Smooth muscle cell (in vitro differentiated cells): ENCODE measurements at regions not wholly inside any gene's neighbourhood (a gene's known extent, or its start where the extent isn't known, plus 50 kb on each side); places are given as distances from the start of the nearest gene placed in this dataset.

Source experiments
- DNase-seq: peaks from one replicate; lab custom pipeline; 2025; ENCODE audit not compliant: unreplicated experiment; lab: John Stamatoyannopoulos, UW
- H2AFZ ChIP-seq: fragments of 200-600 bp; sonication (generic); 2 replicates; pipeline ENCODE4 v1.6.0; 2016; ENCODE audit warnings: antibody characterized with exemption, low read depth, mild to moderate bottlenecking
- H3F3A ChIP-seq: fragments of 200-600 bp; sonication (generic); 2 replicates; pipeline ENCODE4 v1.6.0; 2017; ENCODE audit warnings: antibody characterized with exemption, low read depth
- H3K27ac ChIP-seq: fragments of 200-600 bp; sonication (generic); 2 replicates; pipeline ENCODE4 v1.5.1; 2016; ENCODE audit warnings: low read depth, mild to moderate bottlenecking
- H3K27me3 ChIP-seq: fragments of 200-600 bp; sonication (generic); 2 replicates; pipeline ENCODE4 v1.6.1; 2016; ENCODE audit warnings: low read depth, mild to moderate bottlenecking
- H3K36me3 ChIP-seq: fragments of 200-600 bp; sonication (generic); 2 replicates; pipeline ENCODE4 v1.5.1; 2016; ENCODE audit warnings: low read depth
- H3K4me1 ChIP-seq: fragments of 200-600 bp; sonication (generic); 2 replicates; pipeline ENCODE4 v1.5.1; 2016; ENCODE audit warnings: low read depth
- H3K4me2 ChIP-seq: fragments of 200-600 bp; sonication (generic); 2 replicates; pipeline ENCODE4 v1.6.0; 2016; ENCODE audit warnings: mild to moderate bottlenecking
- H3K4me3 ChIP-seq: fragments of 200-600 bp; sonication (generic); 2 replicates; pipeline ENCODE4 v1.5.1; 2016; ENCODE audit warnings: mild to moderate bottlenecking
- H3K79me2 ChIP-seq: fragments of 200-600 bp; sonication (generic); 2 replicates; pipeline ENCODE4 v1.6.0; 2016; ENCODE audit warnings: low read depth, mild to moderate bottlenecking
- H3K9ac ChIP-seq: fragments of 200-600 bp; sonication (generic); 2 replicates; pipeline ENCODE4 v1.6.0; 2016; ENCODE audit warnings: low read depth
- H3K9me3 ChIP-seq: fragments of 200-600 bp; sonication (generic); replicated peaks from 2 replicates; pipeline ENCODE4 v1.5.1; 2016; ENCODE audit warnings: low read depth
- H4K20me1 ChIP-seq: fragments of 200-600 bp; sonication (generic); 2 replicates; pipeline ENCODE4 v1.6.0; 2016; ENCODE audit warnings: low read depth
- CTCF ChIP-seq: fragments of 200-600 bp; sonication (generic); IDR thresholded peaks from 2 replicates; pipeline ENCODE4 v1.5.1; 2017; ENCODE audit warnings: borderline replicate concordance, mild to moderate bottlenecking, antibody characterized with exemption; ENCODE audit not compliant: insufficient read depth, poor library complexity, severe bottlenecking
- whole genome bisulfite sequencing: methylation state at CpG from one replicate; pipeline ENCODE4 v1.1.7; 2016; ENCODE audit warnings: low lambda C conversion rate; 5-methylcytosine and 5-hydroxymethylcytosine counted together

- Histone ChIP-seq H4K20me1 (no peaks in the 10 kb centered on the region), H3K79me2 (no peaks in the 10 kb centered on the region), H3K9ac (no peak overlapping the region), H3K9me3 (no peaks in the 10 kb centered on the region), H3K4me1 (no peaks in the 10 kb centered on the region), H3F3A (peaks cover 4% of the 10 kb centered on the region), H2AFZ (no peak overlapping the region), H3K27ac (no peak overlapping the region), H3K4me2 (no peak overlapping the region), H3K36me3 (no peaks in the 10 kb centered on the region), H3K27me3 (no peaks in the 10 kb centered on the region), H3K4me3 (no peak overlapping the region)
- 76% methylated on average over 5 of the region's 5 CpGs for WGBS
- no peak for DNase-seq
- no peak for TF ChIP-seq CTCF
Measured at GRCh38 chr10:29372920-29373319, 84.0 kb downstream of the LYZL1 start.

- no peaks in the 10 kb centered on the region for H3K27me3 ChIP-seq
- H3K9me3 ChIP-seq: no peaks in the 10 kb centered on the region
- 98% methylated on average over 7 of the region's 7 CpGs for WGBS
- H3K79me2 ChIP-seq: no peaks in the 10 kb centered on the region
- no peak overlapping the region for H3K27ac ChIP-seq
- no peaks in the 10 kb centered on the region for H3K4me1 ChIP-seq
- peaks cover 4% of the 10 kb centered on the region for H3F3A ChIP-seq
- no peak overlapping the region for H3K4me3 ChIP-seq
- no peak for TF ChIP-seq CTCF
- H3K4me2 ChIP-seq: no peak overlapping the region
- H3K9ac ChIP-seq: no peak overlapping the region
- no peaks in the 10 kb centered on the region for H3K36me3 ChIP-seq
- H4K20me1 ChIP-seq: no peaks in the 10 kb centered on the region
- H2AFZ ChIP-seq: no peak overlapping the region
- no peak for DNase-seq
Measured at GRCh38 chr10:29374162-29374561, 85.3 kb downstream of the LYZL1 start.

- Histone ChIP-seq H3K27ac (no peak overlapping the region), H3F3A (peaks cover 4% of the 10 kb centered on the region), H3K79me2 (no peaks in the 10 kb centered on the region), H3K9me3 (no peaks in the 10 kb centered on the region), H3K9ac (no peak overlapping the region), H3K4me1 (no peaks in the 10 kb centered on the region), H3K36me3 (no peaks in the 10 kb centered on the region), H3K27me3 (no peaks in the 10 kb centered on the region), H3K4me2 (no peak overlapping the region), H3K4me3 (no peak overlapping the region), H2AFZ (no peak overlapping the region), H4K20me1 (no peaks in the 10 kb centered on the region)
- no peak for TF ChIP-seq CTCF
- WGBS: 93% methylated on average over 4 of the region's 4 CpGs
- no peak for DNase-seq
Measured at GRCh38 chr10:29375888-29376287, 87.0 kb downstream of the LYZL1 start.

- no peak overlapping the region for H3K27ac ChIP-seq
- H4K20me1 ChIP-seq: no peaks in the 10 kb centered on the region
- TF ChIP-seq CTCF: peak; percentile 77
- no peak for DNase-seq
- no peaks in the 10 kb centered on the region for H3K9me3 ChIP-seq
- no peaks in the 10 kb centered on the region for H3K36me3 ChIP-seq
- H3K4me3 ChIP-seq: no peak overlapping the region
- H3K4me1 ChIP-seq: no peaks in the 10 kb centered on the region
- no peaks in the 10 kb centered on the region for H3F3A ChIP-seq
- no peaks in the 10 kb centered on the region for H3K27me3 ChIP-seq
- 75% methylated on average over 10 of the region's 10 CpGs for WGBS
- H3K79me2 ChIP-seq: no peaks in the 10 kb centered on the region
- H2AFZ ChIP-seq: no peak overlapping the region
- H3K9ac ChIP-seq: no peak overlapping the region
- H3K4me2 ChIP-seq: no peak overlapping the region
Measured at GRCh38 chr10:29377333-29377961, 88.6 kb downstream of the LYZL1 start.
